Glomerular endothelial cell (primary cell): ENCODE measurements at regions not wholly inside any gene's neighbourhood (a gene's known extent, or its start where the extent isn't known, plus 50 kb on each side); places are given as distances from the start of the nearest gene placed in this dataset.
A peak's percentile ranks its signal among the peaks of the same experiment; 100 is the strongest.

Source experiments
- DNase-seq: peaks from one replicate; pipeline ENCODE4 v3.0.0-alpha.2; 2011; ENCODE audit warnings: low read depth, low spot score; ENCODE audit errors: extremely low read depth

- DNase-seq = no peak
These were observed 417.6 kb downstream of the UTRN start for GRCh38 chr6:144702781-144703180.

GRCh38 chr6:144710207-144710606 is 425.1 kb downstream of the UTRN start:
- DNase-seq = peak; percentile 29

- DNase-seq = no peak
These were observed 426.5 kb downstream of the UTRN start for GRCh38 chr6:144711661-144712060.

- no peak for DNase-seq
These were observed 427.4 kb downstream of the UTRN start for GRCh38 chr6:144712541-144712940.

GRCh38 chr6:144714021-144714712 is 429.0 kb downstream of the UTRN start:
- DNase-seq = no peak

- no peak for DNase-seq
These were observed 430.2 kb downstream of the UTRN start for GRCh38 chr6:144715344-144715743.

- no peak for DNase-seq
These were observed 433.3 kb downstream of the UTRN start for GRCh38 chr6:144718431-144718830.

- DNase-seq = no peak
These were observed 436.1 kb downstream of the UTRN start for GRCh38 chr6:144721232-144721631.

- no peak for DNase-seq
These were observed 437.1 kb downstream of the UTRN start for GRCh38 chr6:144722154-144722737.

- DNase-seq = no peak
These were observed 437.8 kb downstream of the UTRN start for GRCh38 chr6:144722925-144723324.

GRCh38 chr6:144723431-144723830 is 438.3 kb downstream of the UTRN start:
- no peak for DNase-seq

- no peak for DNase-seq
These were observed 439.7 kb downstream of the UTRN start for GRCh38 chr6:144724818-144725217.

- DNase-seq = no peak
These were observed 440.8 kb downstream of the UTRN start for GRCh38 chr6:144725736-144726522.

- DNase-seq = no peak
These were observed 443.7 kb downstream of the UTRN start for GRCh38 chr6:144728804-144729203.

GRCh38 chr6:144729502-144729901 is 444.4 kb downstream of the UTRN start:
- DNase-seq = no peak

GRCh38 chr6:144730088-144730645 is 445.0 kb downstream of the UTRN start:
- no peak for DNase-seq

GRCh38 chr6:144731229-144731628 is 446.1 kb downstream of the UTRN start:
- no peak for DNase-seq

GRCh38 chr6:144736763-144737162 is 451.6 kb downstream of the UTRN start:
- DNase-seq = no peak

GRCh38 chr6:144737998-144738397 is 452.9 kb downstream of the UTRN start:
- no peak for DNase-seq

GRCh38 chr6:144739873-144740272 is 454.7 kb downstream of the UTRN start:
- DNase-seq = no peak

GRCh38 chr6:144741659-144742058 is 456.5 kb downstream of the UTRN start:
- DNase-seq = no peak

- DNase-seq = no peak
These were observed 457.6 kb downstream of the UTRN start for GRCh38 chr6:144742779-144743178.
